GM23338 (cell line): ENCODE measurements at regions not wholly inside any gene's neighbourhood (a gene's known extent, or its start where the extent isn't known, plus 50 kb on each side); places are given as distances from the start of the nearest gene placed in this dataset.

Experiments
- ATAC-seq: fragments of 200-7000 bp; cut with Tn5 transposase; 3 replicates; pipeline ENCODE4 v1.9.1; 2020
- DNase-seq: peaks from one replicate; pipeline ENCODE4 v3.0.0-alpha.2; 2015; ENCODE audit warnings: low spot score
- H2AFZ ChIP-seq: fragments of 200-600 bp; sonication (generic); 2 replicates; pipeline ENCODE4 v1.8.0; 2016; ENCODE audit warnings: antibody characterized with exemption, mild to moderate bottlenecking, moderate library complexity
- H3F3A ChIP-seq: fragments of 200-600 bp; sonication (generic); replicated peaks from 2 replicates; pipeline ENCODE4 v1.8.0; 2017; ENCODE audit warnings: antibody characterized with exemption, mixed run types, low read depth
- H3K27ac ChIP-seq: fragments of 200-600 bp; sonication (generic); 2 replicates; pipeline ENCODE4 v1.6.1; 2016; ENCODE audit warnings: low read depth
- H3K27me3 ChIP-seq: fragments of 200-600 bp; sonication (generic); 2 replicates; pipeline ENCODE4 v1.8.0; 2016; ENCODE audit warnings: mild to moderate bottlenecking, mixed run types, moderate library complexity; ENCODE audit not compliant: insufficient read depth
- H3K36me3 ChIP-seq: fragments of 200-600 bp; sonication (generic); 2 replicates; pipeline ENCODE4 v1.8.0; 2016; ENCODE audit warnings: mild to moderate bottlenecking; ENCODE audit not compliant: insufficient read depth
- H3K4me1 ChIP-seq: fragments of 200-600 bp; sonication (generic); 2 replicates; pipeline ENCODE4 v1.8.0; 2016; ENCODE audit warnings: mild to moderate bottlenecking, moderate library complexity; ENCODE audit not compliant: insufficient read depth
- H3K4me2 ChIP-seq: fragments of 200-600 bp; sonication (generic); 2 replicates; pipeline ENCODE4 v1.7.1; 2017; ENCODE audit warnings: mixed run types
- H3K4me3 ChIP-seq: fragments of 200-600 bp; sonication (generic); 2 replicates; pipeline ENCODE4 v1.6.1; 2016; ENCODE audit warnings: mixed run types
- H3K79me2 ChIP-seq: fragments of 200-600 bp; sonication (generic); replicated peaks from 2 replicates; pipeline ENCODE4 v1.8.0; 2017; ENCODE audit warnings: mild to moderate bottlenecking; ENCODE audit not compliant: insufficient read depth
- H3K9me2 ChIP-seq: fragments of 200-600 bp; sonication (generic); 2 replicates; pipeline ENCODE4 v1.8.0; 2017; ENCODE audit not compliant: insufficient read depth
- H4K20me1 ChIP-seq: fragments of 200-600 bp; sonication (generic); replicated peaks from 2 replicates; pipeline ENCODE4 v1.8.0; 2017; ENCODE audit warnings: mild to moderate bottlenecking; ENCODE audit not compliant: insufficient read depth
- H3K27ac Mint-ChIP-seq: 2 replicates; pipeline ENCODE4 v1.8.0; 2020; ENCODE audit warnings: inconsistent platforms, mild to moderate bottlenecking, moderate library complexity, mixed read lengths
- H3K27me3 Mint-ChIP-seq: 3 replicates; pipeline ENCODE4 v1.8.0; 2022; ENCODE audit warnings: low read depth, mild to moderate bottlenecking, moderate library complexity, mixed read lengths, inconsistent platforms; ENCODE audit not compliant: insufficient read depth, poor library complexity
- H3K36me3 Mint-ChIP-seq: 3 replicates; pipeline ENCODE4 v1.8.0; 2021; ENCODE audit warnings: low read depth, mild to moderate bottlenecking, inconsistent platforms, moderate library complexity, mixed read lengths
- H3K4me1 Mint-ChIP-seq: 3 replicates; pipeline ENCODE4 v1.8.0; 2020; ENCODE audit warnings: mild to moderate bottlenecking, inconsistent platforms, mixed read lengths
- H3K4me3 Mint-ChIP-seq: 3 replicates; pipeline ENCODE4 v1.8.0; 2021; ENCODE audit warnings: moderate library complexity, mild to moderate bottlenecking, inconsistent platforms, mixed read lengths
- H3K9me3 Mint-ChIP-seq: 3 replicates; pipeline ENCODE4 v1.8.0; 2020; ENCODE audit warnings: moderate library complexity, mild to moderate bottlenecking, inconsistent platforms, mixed read lengths
- CREB1 ChIP-seq: fragments of 250-450 bp; sonication (Bioruptor Pico); IDR thresholded peaks from 2 replicates; pipeline ENCODE4 v1.5.0; 2020; ENCODE audit warnings: low read depth, mild to moderate bottlenecking, moderate library complexity
- CTCF ChIP-seq, 2 experiments: fragments of 200-600 bp in 1 of 2; sonication (generic) in 1 of 2; conservative IDR thresholded peaks; 2 replicates each; pipeline versions ENCODE4 v1.5.1 to v1.6.1; 2016 to 2017; ENCODE audit warnings: antibody characterized with exemption in 2 of 2, low read depth in 2 of 2, mild to moderate bottlenecking in 2 of 2, moderate library complexity in 1 of 2
- ETS1 ChIP-seq: IDR thresholded peaks from 2 replicates; pipeline ENCODE4 v1.6.1; 2016; ENCODE audit warnings: antibody characterized with exemption
- EZH2 ChIP-seq: fragments of 200-600 bp; sonication (generic); IDR thresholded peaks from one replicate; pipeline ENCODE4 v1.8.0; 2017; ENCODE audit warnings: antibody characterized with exemption, mild to moderate bottlenecking, low read depth; ENCODE audit not compliant: unreplicated experiment
- JUNB ChIP-seq: IDR thresholded peaks from one replicate; pipeline ENCODE4 v1.6.1; 2016; ENCODE audit warnings: antibody characterized with exemption; ENCODE audit not compliant: unreplicated experiment
- NANOG ChIP-seq: IDR thresholded peaks from 2 replicates; pipeline ENCODE4 v1.6.1; 2016; ENCODE audit warnings: antibody characterized with exemption, borderline replicate concordance
- POLR2AphosphoS5 ChIP-seq: IDR thresholded peaks from 2 replicates; pipeline ENCODE4 v1.6.1; 2016; ENCODE audit warnings: antibody characterized with exemption, low read depth
- REST ChIP-seq: IDR thresholded peaks from one replicate; pipeline ENCODE4 v1.6.1; 2018; ENCODE audit warnings: antibody characterized with exemption; ENCODE audit not compliant: unreplicated experiment
- STAT1 ChIP-seq: IDR thresholded peaks from one replicate; pipeline ENCODE4 v1.6.1; 2016; ENCODE audit warnings: antibody characterized with exemption; ENCODE audit not compliant: unreplicated experiment
- ZNF114 ChIP-seq: fragments of 250-450 bp; sonication (Bioruptor Pico); IDR thresholded peaks from 2 replicates; pipeline ENCODE4 v1.5.0; 2020; ENCODE audit warnings: mild to moderate bottlenecking, moderate library complexity
- ZNF331 ChIP-seq: fragments of 250-450 bp; sonication (Bioruptor Pico); IDR thresholded peaks from 2 replicates; pipeline ENCODE4 v1.5.0; 2020; ENCODE audit warnings: low read depth, mild to moderate bottlenecking, moderate library complexity
- ZNF462 ChIP-seq: fragments of 250-450 bp; sonication (Bioruptor Pico); IDR thresholded peaks from 2 replicates; pipeline ENCODE4 v1.5.0; 2020; ENCODE audit warnings: mild to moderate bottlenecking, moderate library complexity

GRCh38 chr4:160810424-160810823 is 1353.4 kb downstream of the FSTL5 start:
- Mint-ChIP-seq H3K27ac (no peak overlapping the region), H3K36me3 (no peaks in the 10 kb centered on the region), H3K4me3 (no peak overlapping the region), H3K9me3 (no peaks in the 10 kb centered on the region), H3K27me3 (no peaks in the 10 kb centered on the region), H3K4me1 (no peaks in the 10 kb centered on the region)
- H3K4me3 ChIP-seq, result no peak overlapping the region
- no peaks in the 10 kb centered on the region for H3K27me3 ChIP-seq
- H3K4me2 ChIP-seq, result no peak overlapping the region
- no peaks in the 10 kb centered on the region for H4K20me1 ChIP-seq
- no peaks in the 10 kb centered on the region for H3K9me2 ChIP-seq
- DNase-seq (no peak), ATAC-seq (no peak)
- H3K79me2 ChIP-seq, result no peaks in the 10 kb centered on the region
- H3K4me1 ChIP-seq, result no peaks in the 10 kb centered on the region
- no peaks in the 10 kb centered on the region for H3K36me3 ChIP-seq
- H3K27ac ChIP-seq, result no peak overlapping the region
- TF ChIP-seq ZNF462 (CRISPR knock-in tag), result no peak
- TF ChIP-seq EZH2, result no peak
- no peak for TF ChIP-seq ZNF114 (CRISPR knock-in tag)
- TF ChIP-seq REST, result no peak
- TF ChIP-seq ZNF331, result no peak
- no peak for TF ChIP-seq NANOG
- no peak for TF ChIP-seq JUNB
- TF ChIP-seq STAT1, result no peak
- TF ChIP-seq ETS1, result no peak
- TF ChIP-seq CREB1 (CRISPR knock-in tag), result no peak
- TF ChIP-seq CTCF (conservative IDR thresholded peaks at IDR 0.05; ENCODE audit: low read depth in 2 of 2), result no peak
- no peak for TF ChIP-seq POLR2AphosphoS5
- no peak overlapping the region for H2AFZ ChIP-seq
- no peaks in the 10 kb centered on the region for H3F3A ChIP-seq
